Sigmoid colon (tissue), 6 donors: ENCODE measurements at regions not wholly inside any gene's neighbourhood (a gene's known extent, or its start where the extent isn't known, plus 50 kb on each side); places are given as distances from the start of the nearest gene placed in this dataset.

Source experiments
- DNase-seq: peaks from one replicate; pipeline ENCODE4 v3.0.0-alpha.2; 2019
- H3K27ac ChIP-seq, 4 donors: fragments of 200-600 bp; sonication (generic); one replicate each; pipeline ENCODE4 v1.5.1; 2016 to 2019; ENCODE audit warnings: mild to moderate bottlenecking in 1 of 4
- H3K27me3 ChIP-seq, 3 donors: fragments of 200-600 bp; sonication (generic); one replicate each; pipeline ENCODE4 v1.5.1; 2019; ENCODE audit warnings: mild to moderate bottlenecking in 1 of 3
- H3K36me3 ChIP-seq, 4 donors: fragments of 200-600 bp; sonication (generic); one replicate each; pipeline ENCODE4 v1.5.1; 2016 to 2019
- H3K4me1 ChIP-seq, 4 donors: fragments of 200-600 bp; sonication (generic); one replicate each; pipeline ENCODE4 v1.5.1; 2017 to 2019
- H3K4me3 ChIP-seq, 4 donors: fragments of 200-600 bp; sonication (generic); one replicate each; pipeline ENCODE4 v1.5.1; 2017 to 2019; ENCODE audit warnings: mild to moderate bottlenecking in 2 of 4, moderate library complexity in 1 of 4
- H3K9me3 ChIP-seq, 4 donors: fragments of 200-600 bp in 3 of 4; sonication (generic) in 3 of 4; one replicate each; pipeline versions ENCODE4 v1.5.1 to v1.6.1; 2013 to 2019
- EP300 ChIP-seq, 4 donors: sonication (generic); formaldehyde crosslinking; IDR thresholded peaks; one replicate each; pipeline ENCODE4 v1.6.1; 2017; ENCODE audit warnings: antibody characterized with exemption in 4 of 4
- POLR2A ChIP-seq, 2 donors: fragments of 450-650 bp; IDR thresholded peaks; one replicate each; pipeline ENCODE4 v1.6.1; 2016; ENCODE audit warnings: antibody characterized with exemption in 2 of 2, mild to moderate bottlenecking in 2 of 2, moderate library complexity in 2 of 2
- POLR2AphosphoS5 ChIP-seq, 4 donors: sonication (generic); formaldehyde crosslinking; IDR thresholded peaks; one replicate each; pipeline ENCODE4 v1.6.1; 2017; ENCODE audit warnings: antibody characterized with exemption in 4 of 4
- WGBS, 2 donors: extraction: QIAGEN DNeasy Blood & Tissue Kit; methylation state at CpG; one replicate each; pipeline ENCODE4 v1.1.7; 2013; 5-methylcytosine and 5-hydroxymethylcytosine counted together
- intact Hi-C: fragments of 100-400 bp; cut with DNase I; formaldehyde crosslinking; loops from one replicate; pipeline ENCODE4 v1.15.1; 2023
- TF ChIP-seq, protein P1 (sequence below), 4 experiments: fragments of 450-650 bp in 3 of 4; fragments of 200-600 bp in 1 of 4; IDR thresholded peaks; one replicate each; pipeline ENCODE4 v1.5.1; 2016 to 2019; ENCODE audit warnings: antibody characterized with exemption in 4 of 4, mild to moderate bottlenecking in 3 of 4, moderate library complexity in 2 of 4
- donor health status: healthy with polysubstance abuse.
- donor health status: healthy.

DNA sequence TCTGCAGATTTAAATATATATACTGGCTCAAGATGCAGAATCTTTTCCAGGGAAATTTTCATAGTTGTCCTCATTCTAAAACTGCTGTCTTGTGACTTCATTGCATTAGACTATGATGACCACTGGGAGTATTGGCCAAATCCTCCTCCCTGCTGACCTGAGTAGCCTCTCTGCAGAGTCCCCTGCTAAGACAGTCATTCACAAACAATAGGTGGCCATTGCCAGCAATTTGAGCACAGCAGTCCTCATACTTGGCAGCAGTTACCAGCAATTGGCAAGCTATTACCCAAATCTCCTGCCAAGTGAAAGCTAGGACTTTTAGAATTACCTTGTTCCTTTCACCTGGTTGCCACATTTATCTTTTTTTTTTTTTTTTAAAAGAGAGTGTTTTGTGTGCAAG lies 325.8 kb downstream of the FAT3 start:
- H3K27me3 ChIP-seq = no peaks in the 10 kb centered on the region
- H3K4me1 ChIP-seq = no peaks in the 10 kb centered on the region
- no peak overlapping the region for H3K4me3 ChIP-seq
- no peaks in the 10 kb centered on the region for H3K9me3 ChIP-seq
- H3K27ac ChIP-seq = no peak overlapping the region
- intact Hi-C loops = no loop called here
- H3K36me3 ChIP-seq = no peaks in the 10 kb centered on the region
- TF ChIP-seq EP300 (IDR thresholded peaks at IDR 0.05) = no peak
- no peak for DNase-seq

DNA sequence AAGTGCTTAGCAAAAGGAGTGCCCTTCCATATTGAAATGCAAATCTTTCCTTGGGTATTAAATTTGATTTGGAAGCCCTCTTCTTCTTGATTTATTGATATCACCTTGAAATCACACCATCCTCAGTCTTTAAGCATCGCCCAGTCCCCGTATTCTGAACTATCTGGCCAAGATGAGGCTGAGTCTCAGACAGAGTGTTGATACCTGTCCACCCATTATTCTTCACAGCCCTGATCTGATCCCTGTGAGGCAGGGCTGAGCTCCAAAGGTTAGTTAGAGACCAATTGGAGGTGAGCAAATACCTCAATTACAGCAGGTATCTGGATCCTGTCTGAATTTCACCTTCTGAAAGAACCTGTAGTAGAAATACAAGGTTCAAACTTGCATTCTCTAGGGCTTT lies 326.3 kb downstream of the FAT3 start:
- Histone ChIP-seq H3K9me3 (no peaks in the 10 kb centered on the region), H3K4me3 (no peak overlapping the region), H3K27me3 (no peaks in the 10 kb centered on the region), H3K27ac (no peak overlapping the region), H3K36me3 (no peaks in the 10 kb centered on the region), H3K4me1 (no peaks in the 10 kb centered on the region)
- WGBS, 2 donors = 85 to 91% methylated on average over 2 of the region's 2 CpGs
- no peak for DNase-seq
- TF ChIP-seq, protein P1, sequence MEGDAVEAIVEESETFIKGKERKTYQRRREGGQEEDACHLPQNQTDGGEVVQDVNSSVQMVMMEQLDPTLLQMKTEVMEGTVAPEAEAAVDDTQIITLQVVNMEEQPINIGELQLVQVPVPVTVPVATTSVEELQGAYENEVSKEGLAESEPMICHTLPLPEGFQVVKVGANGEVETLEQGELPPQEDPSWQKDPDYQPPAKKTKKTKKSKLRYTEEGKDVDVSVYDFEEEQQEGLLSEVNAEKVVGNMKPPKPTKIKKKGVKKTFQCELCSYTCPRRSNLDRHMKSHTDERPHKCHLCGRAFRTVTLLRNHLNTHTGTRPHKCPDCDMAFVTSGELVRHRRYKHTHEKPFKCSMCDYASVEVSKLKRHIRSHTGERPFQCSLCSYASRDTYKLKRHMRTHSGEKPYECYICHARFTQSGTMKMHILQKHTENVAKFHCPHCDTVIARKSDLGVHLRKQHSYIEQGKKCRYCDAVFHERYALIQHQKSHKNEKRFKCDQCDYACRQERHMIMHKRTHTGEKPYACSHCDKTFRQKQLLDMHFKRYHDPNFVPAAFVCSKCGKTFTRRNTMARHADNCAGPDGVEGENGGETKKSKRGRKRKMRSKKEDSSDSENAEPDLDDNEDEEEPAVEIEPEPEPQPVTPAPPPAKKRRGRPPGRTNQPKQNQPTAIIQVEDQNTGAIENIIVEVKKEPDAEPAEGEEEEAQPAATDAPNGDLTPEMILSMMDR (IDR thresholded peaks at IDR 0.05) = no peak
- TF ChIP-seq EP300 (IDR thresholded peaks at IDR 0.05) = no peak
- TF ChIP-seq POLR2A (IDR thresholded peaks at IDR 0.05) = no peak
- no peak for TF ChIP-seq POLR2AphosphoS5 (IDR thresholded peaks at IDR 0.05)
- intact Hi-C loops = no loop called here

DNA sequence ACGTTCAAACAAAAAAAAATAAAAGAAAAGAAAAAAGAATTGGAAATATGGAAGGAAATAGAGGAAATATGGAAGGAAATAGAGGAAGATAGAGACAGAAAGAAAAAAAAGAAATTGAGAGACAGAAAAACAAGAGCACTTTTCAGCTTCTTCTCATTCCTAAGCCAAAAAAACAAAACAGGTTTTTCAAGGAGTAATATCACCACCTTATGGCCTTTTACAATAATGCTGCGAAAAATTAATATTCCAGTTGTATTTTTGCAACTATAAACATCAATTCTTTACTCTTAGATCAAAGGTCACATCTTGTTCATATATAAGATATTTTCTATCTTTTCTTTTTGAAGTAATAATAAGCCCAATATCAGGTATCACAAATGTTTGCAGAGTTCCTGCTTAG lies 328.3 kb downstream of the FAT3 start:
- no peak overlapping the region for H3K27ac ChIP-seq
- no peaks in the 10 kb centered on the region for H3K9me3 ChIP-seq
- intact Hi-C loops = no loop called here
- no peaks in the 10 kb centered on the region for H3K4me1 ChIP-seq
- H3K4me3 ChIP-seq = no peak overlapping the region
- TF ChIP-seq POLR2AphosphoS5 (IDR thresholded peaks at IDR 0.05) (no peak), POLR2A (IDR thresholded peaks at IDR 0.05) (no peak), EP300 (IDR thresholded peaks at IDR 0.05) (no peak)
- TF ChIP-seq, protein P1 (IDR thresholded peaks at IDR 0.05) = no peak
- H3K27me3 ChIP-seq = no peaks in the 10 kb centered on the region
- WGBS, 2 donors = 59% methylated on average over 2 of the region's 2 CpGs
- no peaks in the 10 kb centered on the region for H3K36me3 ChIP-seq
- no peak for DNase-seq

DNA sequence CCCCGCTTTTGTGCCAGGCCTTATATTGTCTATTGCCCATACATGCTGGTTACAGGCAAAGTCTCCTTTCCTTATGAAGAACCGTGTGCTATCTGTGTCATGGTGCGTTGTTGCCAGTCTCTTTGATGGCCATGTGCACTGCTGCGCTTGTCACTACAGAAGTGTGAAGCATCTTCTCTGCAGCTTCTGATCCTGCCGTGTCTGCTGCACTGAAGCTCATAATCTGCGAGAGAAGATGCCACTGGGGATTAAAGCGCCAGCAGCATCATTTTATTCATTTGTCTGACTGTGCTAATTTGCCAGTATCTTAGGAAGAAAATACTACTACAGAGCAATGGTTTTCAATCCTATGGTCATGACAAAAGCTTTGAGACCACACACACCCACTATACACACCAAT lies 330.1 kb downstream of the FAT3 start:
- Histone ChIP-seq H3K4me3 (no peak overlapping the region), H3K27ac (no peak overlapping the region), H3K27me3 (no peaks in the 10 kb centered on the region), H3K4me1 (no peaks in the 10 kb centered on the region), H3K36me3 (no peaks in the 10 kb centered on the region), H3K9me3 (no peaks in the 10 kb centered on the region)
- intact Hi-C loops = no loop called here
- DNase-seq = no peak
- TF ChIP-seq POLR2A (IDR thresholded peaks at IDR 0.05) (no peak), EP300 (IDR thresholded peaks at IDR 0.05) (no peak), POLR2AphosphoS5 (IDR thresholded peaks at IDR 0.05) (no peak)
- TF ChIP-seq, protein P1 (IDR thresholded peaks at IDR 0.05) = no peak
- 93 to 95% methylated on average over 7 of the region's 7 CpGs for WGBS, 2 donors

DNA sequence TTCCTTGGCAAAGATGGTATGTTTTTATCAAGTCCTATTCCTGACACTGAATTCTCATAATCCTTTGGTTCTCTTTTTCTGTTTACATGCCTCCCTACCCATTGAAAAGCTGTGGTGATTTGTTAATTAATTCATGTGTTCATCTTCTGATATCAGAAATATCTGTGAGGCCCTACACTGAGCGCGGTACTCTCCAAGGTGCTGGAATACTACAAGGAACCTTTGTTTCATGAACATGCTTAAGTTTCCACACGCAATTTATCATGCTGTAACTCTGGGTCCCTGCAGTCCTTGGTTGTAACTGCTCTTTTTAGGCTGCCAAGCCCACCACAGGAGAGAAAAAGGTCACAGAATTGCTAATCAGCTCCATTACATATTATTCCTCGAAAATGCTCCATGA lies 331.8 kb downstream of the FAT3 start:
- H3K27ac ChIP-seq = no peak overlapping the region
- H3K36me3 ChIP-seq = no peaks in the 10 kb centered on the region
- DNase-seq = no peak
- H3K27me3 ChIP-seq = no peaks in the 10 kb centered on the region
- intact Hi-C loops = no loop called here
- TF ChIP-seq POLR2AphosphoS5 (IDR thresholded peaks at IDR 0.05) (no peak), EP300 (IDR thresholded peaks at IDR 0.05) (no peak), POLR2A (IDR thresholded peaks at IDR 0.05) (no peak)
- TF ChIP-seq, protein P1 (IDR thresholded peaks at IDR 0.05) = no peak
- 42 to 71% methylated on average over 4 of the region's 4 CpGs for WGBS, 2 donors
- no peaks in the 10 kb centered on the region for H3K9me3 ChIP-seq
- no peaks in the 10 kb centered on the region for H3K4me1 ChIP-seq
- H3K4me3 ChIP-seq = no peak overlapping the region
